ENCODE measurements at regions not wholly inside any gene's neighbourhood (a gene's known extent, or its start where the extent isn't known, plus 50 kb on each side); places are given as distances from the start of the nearest gene placed in this dataset.
"Not testable (repeated sequence)": the region's sequence is repeated elsewhere in the genome, so short reads cannot be mapped to it uniquely, and the experiment has no call there.

GRCh38 chr5:167295681-167296005 is 995.8 kb upstream of the WWC1 start:
- intact Hi-C loops (cut with micrococcal nuclease) = no loop called here
- peaks cover 46% of the 10 kb centered on the region for H3K4me1 Mint-ChIP-seq (ENCODE audit: insufficient read depth, unreplicated experiment)
- H3K27ac Mint-ChIP-seq (ENCODE audit: low read depth, unreplicated experiment) = peak overlapping the region; percentile 90
- DNase-seq (ENCODE audit: unreplicated experiment) = no peak
- BruUV-seq (replicated peaks) = no TSS peak
- H3K4me3 Mint-ChIP-seq (ENCODE audit: unreplicated experiment) = peak overlapping the region; percentile 62
- no peaks in the 10 kb centered on the region for H3K27me3 Mint-ChIP-seq (ENCODE audit: insufficient read depth, unreplicated experiment)
- ChIA-PET POLR2A (interaction anchor here (0.7 to 2.4 kb wide), 11 partner anchors 9 to 1178 kb away, joined by 3 to 30 read pairs (median 3); no protein-coding TSS in a partner anchor), CTCF (interaction anchor here (0.5 to 1.8 kb wide), 2 partner anchors 269 to 999 kb away, joined by 8 read pairs; no protein-coding TSS in a partner anchor)
- H3K9me3 Mint-ChIP-seq (ENCODE audit: unreplicated experiment) = peaks cover 9% of the 10 kb centered on the region
- no peak for TF ChIP-seq CTCF (IDR thresholded peaks at IDR 0.05; ENCODE audit: unreplicated experiment)
- peaks cover 4% of the 10 kb centered on the region for H3K36me3 Mint-ChIP-seq (ENCODE audit: insufficient read depth, unreplicated experiment)

GRCh38 chr5:167296066-167296465 is 995.4 kb upstream of the WWC1 start:
- peaks cover 46% of the 10 kb centered on the region for H3K4me1 Mint-ChIP-seq (ENCODE audit: insufficient read depth, unreplicated experiment)
- CTCF ChIA-PET = interaction anchor here (1.8 kb wide), 1 partner anchor 269 kb away, joined by 8 read pairs; no protein-coding TSS in a partner anchor
- peak overlapping the region; percentile 90 for H3K27ac Mint-ChIP-seq (ENCODE audit: low read depth, unreplicated experiment)
- DNase-seq (ENCODE audit: unreplicated experiment) = no peak
- peak overlapping the region; percentile 62 for H3K4me3 Mint-ChIP-seq (ENCODE audit: unreplicated experiment)
- no peaks in the 10 kb centered on the region for H3K27me3 Mint-ChIP-seq (ENCODE audit: insufficient read depth, unreplicated experiment)
- peaks cover 4% of the 10 kb centered on the region for H3K36me3 Mint-ChIP-seq (ENCODE audit: insufficient read depth, unreplicated experiment)
- intact Hi-C loops (cut with micrococcal nuclease) = no loop called here
- no TSS peak for BruUV-seq (replicated peaks)
- no peak for TF ChIP-seq CTCF (IDR thresholded peaks at IDR 0.05; ENCODE audit: unreplicated experiment)
- peaks cover 9% of the 10 kb centered on the region for H3K9me3 Mint-ChIP-seq (ENCODE audit: unreplicated experiment)
- POLR2A ChIA-PET = interaction anchor here (0.7 to 2.4 kb wide), 7 partner anchors 9 to 257 kb away, joined by 3 to 30 read pairs (median 5); no protein-coding TSS in a partner anchor

- no peaks in the 10 kb centered on the region for H3K27me3 Mint-ChIP-seq (ENCODE audit: insufficient read depth, unreplicated experiment)
- TF ChIP-seq CTCF (IDR thresholded peaks at IDR 0.05; ENCODE audit: unreplicated experiment) = no peak
- ChIA-PET CTCF (interaction anchor here (0.8 kb wide), 1 partner anchor 334 kb away, joined by 3 read pairs; no protein-coding TSS in a partner anchor), POLR2A (interaction anchor here (0.5 to 0.7 kb wide), 2 partner anchors 14 to 51 kb away, joined by 3 to 4 read pairs; no protein-coding TSS in a partner anchor)
- BruUV-seq (replicated peaks) = no TSS peak
- no peak overlapping the region for H3K27ac Mint-ChIP-seq (ENCODE audit: low read depth, unreplicated experiment)
- H3K9me3 Mint-ChIP-seq (ENCODE audit: unreplicated experiment) = peaks cover 9% of the 10 kb centered on the region
- no peak overlapping the region for H3K4me3 Mint-ChIP-seq (ENCODE audit: unreplicated experiment)
- H3K4me1 Mint-ChIP-seq (ENCODE audit: insufficient read depth, unreplicated experiment) = peaks cover 46% of the 10 kb centered on the region
- peak; percentile 21 for DNase-seq (ENCODE audit: unreplicated experiment)
- H3K36me3 Mint-ChIP-seq (ENCODE audit: insufficient read depth, unreplicated experiment) = peaks cover 4% of the 10 kb centered on the region
- intact Hi-C loops (cut with micrococcal nuclease) = no loop called here
Measured at GRCh38 chr5:167296661-167297060, 994.8 kb upstream of the WWC1 start.

- POLR2A ChIA-PET = not testable (repeated sequence)
Measured at GRCh38 chr5:167299861-167300260, 991.6 kb upstream of the WWC1 start.

More at GRCh38 chr5:167299861-167300260, 991.6 kb upstream of the WWC1 start:
- DNase-seq (ENCODE audit: unreplicated experiment); CTCF ChIA-PET; H3K36me3 Mint-ChIP-seq (ENCODE audit: insufficient read depth, unreplicated experiment); H3K27ac Mint-ChIP-seq (ENCODE audit: low read depth, unreplicated experiment); H3K4me3 Mint-ChIP-seq (ENCODE audit: unreplicated experiment); intact Hi-C loops (cut with micrococcal nuclease); BruUV-seq (replicated peaks); H3K9me3 Mint-ChIP-seq (ENCODE audit: unreplicated experiment); H3K27me3 Mint-ChIP-seq (ENCODE audit: insufficient read depth, unreplicated experiment): not testable (repeated sequence)
- peaks cover 27% of the 10 kb centered on the region for H3K4me1 Mint-ChIP-seq (ENCODE audit: insufficient read depth, unreplicated experiment)

All from MCF 10A (cell line).